ENCODE measurements at regions not wholly inside any gene's neighbourhood (a gene's known extent, or its start where the extent isn't known, plus 50 kb on each side); places are given as distances from the start of the nearest gene placed in this dataset.

DNA sequence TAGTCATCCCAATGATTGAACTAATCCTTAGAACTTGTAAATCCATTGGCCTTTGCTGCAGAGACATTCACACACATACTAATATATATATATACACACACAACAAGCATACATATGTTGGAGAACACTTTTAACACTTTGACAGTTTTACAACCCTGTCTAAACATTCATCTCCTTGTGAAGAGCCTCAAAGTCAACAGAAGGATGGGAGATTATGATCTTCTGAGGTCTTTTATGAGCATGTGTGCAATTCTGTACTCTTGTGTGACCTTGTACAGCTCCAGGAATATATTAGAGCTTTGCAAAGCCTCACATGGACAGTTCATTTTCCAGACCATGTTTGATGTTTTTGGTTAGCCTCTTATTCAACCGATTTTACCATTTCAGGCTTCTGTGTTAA, 589.0 kb downstream of the NXPH1 start:
- Histone ChIP-seq H2AFZ (no peak overlapping the region), H3K36me3 (replicated peaks; ENCODE audit: insufficient read depth, low read depth) (no peaks in the 10 kb centered on the region), H3K27ac (no peak overlapping the region), H3K4me1 (ENCODE audit: insufficient read depth) (no peaks in the 10 kb centered on the region), H3K27me3 (no peaks in the 10 kb centered on the region), H3K4me3 (no peak overlapping the region), H3K9me3 (ENCODE audit: low read depth) (no peaks in the 10 kb centered on the region), H4K20me1 (ENCODE audit: insufficient read depth, poor library complexity, severe bottlenecking) (no peaks in the 10 kb centered on the region), H3K79me2 (no peaks in the 10 kb centered on the region), H3K9me2 (replicated peaks; ENCODE audit: insufficient read depth) (no peaks in the 10 kb centered on the region), H3K4me2 (no peak overlapping the region)
- 78% methylated on average over 1 of the region's 1 CpG for WGBS (ENCODE audit: low lambda C conversion rate, missing lambda C conversion rate)
- TF ChIP-seq EZH2 (IDR thresholded peaks at IDR 0.05; ENCODE audit: borderline replicate concordance), result no peak
- TF ChIP-seq EZH2phosphoT487 (IDR thresholded peaks at IDR 0.05; ENCODE audit: low read depth, severe bottlenecking, unreplicated experiment), result no peak
- TF ChIP-seq, protein P1, sequence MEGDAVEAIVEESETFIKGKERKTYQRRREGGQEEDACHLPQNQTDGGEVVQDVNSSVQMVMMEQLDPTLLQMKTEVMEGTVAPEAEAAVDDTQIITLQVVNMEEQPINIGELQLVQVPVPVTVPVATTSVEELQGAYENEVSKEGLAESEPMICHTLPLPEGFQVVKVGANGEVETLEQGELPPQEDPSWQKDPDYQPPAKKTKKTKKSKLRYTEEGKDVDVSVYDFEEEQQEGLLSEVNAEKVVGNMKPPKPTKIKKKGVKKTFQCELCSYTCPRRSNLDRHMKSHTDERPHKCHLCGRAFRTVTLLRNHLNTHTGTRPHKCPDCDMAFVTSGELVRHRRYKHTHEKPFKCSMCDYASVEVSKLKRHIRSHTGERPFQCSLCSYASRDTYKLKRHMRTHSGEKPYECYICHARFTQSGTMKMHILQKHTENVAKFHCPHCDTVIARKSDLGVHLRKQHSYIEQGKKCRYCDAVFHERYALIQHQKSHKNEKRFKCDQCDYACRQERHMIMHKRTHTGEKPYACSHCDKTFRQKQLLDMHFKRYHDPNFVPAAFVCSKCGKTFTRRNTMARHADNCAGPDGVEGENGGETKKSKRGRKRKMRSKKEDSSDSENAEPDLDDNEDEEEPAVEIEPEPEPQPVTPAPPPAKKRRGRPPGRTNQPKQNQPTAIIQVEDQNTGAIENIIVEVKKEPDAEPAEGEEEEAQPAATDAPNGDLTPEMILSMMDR (IDR thresholded peaks at IDR 0.05; ENCODE audit: poor library complexity), result no peak
- no peak for DNase-seq (ENCODE audit: low spot score)

DNA sequence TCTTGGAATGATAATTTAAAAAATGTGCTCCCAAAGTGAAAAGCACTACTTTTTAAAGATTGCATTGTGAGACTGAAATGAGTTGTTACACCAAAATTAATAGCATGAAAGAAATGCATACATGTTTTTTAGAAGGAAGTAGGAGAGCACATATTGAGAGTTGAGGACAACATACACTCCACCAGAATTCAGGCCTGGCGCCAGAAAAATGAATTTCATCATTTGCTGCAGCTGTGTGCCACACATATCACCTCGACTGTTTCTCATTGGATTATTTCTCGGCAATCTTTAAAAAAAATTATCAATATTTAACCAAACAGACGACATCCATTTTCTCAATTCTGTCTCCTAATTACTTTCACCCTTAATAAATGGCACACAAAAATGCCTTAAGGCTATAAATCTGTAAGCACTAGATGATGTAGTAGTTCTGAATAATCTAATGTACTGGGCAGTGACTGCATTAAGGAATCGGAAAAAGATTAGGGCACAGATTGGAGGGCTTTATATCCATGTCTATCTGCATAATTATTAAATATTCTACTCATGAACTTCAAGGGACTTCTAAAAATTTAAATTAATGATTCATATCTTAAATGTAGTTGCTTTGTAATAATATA, 590.4 kb downstream of the NXPH1 start:
- Histone ChIP-seq H3K4me1 (ENCODE audit: insufficient read depth) (no peaks in the 10 kb centered on the region), H3K36me3 (replicated peaks; ENCODE audit: insufficient read depth, low read depth) (no peaks in the 10 kb centered on the region), H3K4me3 (no peak overlapping the region), H3K9me3 (ENCODE audit: low read depth) (no peaks in the 10 kb centered on the region), H2AFZ (no peak overlapping the region), H3K79me2 (no peaks in the 10 kb centered on the region), H4K20me1 (ENCODE audit: insufficient read depth, poor library complexity, severe bottlenecking) (no peaks in the 10 kb centered on the region), H3K9me2 (replicated peaks; ENCODE audit: insufficient read depth) (no peaks in the 10 kb centered on the region), H3K27ac (no peak overlapping the region), H3K4me2 (no peak overlapping the region), H3K27me3 (no peaks in the 10 kb centered on the region)
- no peak for TF ChIP-seq EZH2 (IDR thresholded peaks at IDR 0.05; ENCODE audit: borderline replicate concordance)
- TF ChIP-seq, protein P1 (IDR thresholded peaks at IDR 0.05; ENCODE audit: poor library complexity), result no peak
- TF ChIP-seq EZH2phosphoT487 (IDR thresholded peaks at IDR 0.05; ENCODE audit: low read depth, severe bottlenecking, unreplicated experiment), result no peak
- no peak for DNase-seq (ENCODE audit: low spot score)
- WGBS (ENCODE audit: low lambda C conversion rate, missing lambda C conversion rate), result 82% methylated on average over 5 of the region's 5 CpGs

DNA sequence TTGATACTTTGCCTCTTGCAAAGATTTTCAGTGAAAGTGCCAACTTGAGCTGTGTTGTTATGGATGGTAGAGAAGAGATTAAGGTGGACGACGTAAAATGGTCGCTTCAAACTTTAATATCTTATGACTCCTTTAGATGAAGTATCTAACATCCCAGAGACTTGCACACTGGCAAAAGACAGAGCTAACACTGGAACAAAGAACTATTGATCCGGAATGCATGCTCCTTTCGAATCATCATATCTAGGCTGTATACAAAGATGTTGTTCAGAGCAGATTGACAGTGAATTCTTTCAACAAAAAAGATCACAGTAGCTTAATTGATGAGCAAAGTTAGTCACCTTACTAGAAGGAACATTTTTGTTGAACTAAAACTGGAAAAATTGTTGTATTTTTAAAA, 592.7 kb downstream of the NXPH1 start:
- DNase-seq (ENCODE audit: low spot score), result no peak
- TF ChIP-seq, protein P1 (IDR thresholded peaks at IDR 0.05; ENCODE audit: poor library complexity), result no peak
- TF ChIP-seq EZH2phosphoT487 (IDR thresholded peaks at IDR 0.05; ENCODE audit: low read depth, severe bottlenecking, unreplicated experiment), result no peak
- TF ChIP-seq EZH2 (IDR thresholded peaks at IDR 0.05; ENCODE audit: borderline replicate concordance), result no peak
- H2AFZ ChIP-seq, result no peak overlapping the region
- H3K4me1 ChIP-seq (ENCODE audit: insufficient read depth), result no peaks in the 10 kb centered on the region
- H3K4me3 ChIP-seq, result no peak overlapping the region
- no peaks in the 10 kb centered on the region for H3K79me2 ChIP-seq
- no peaks in the 10 kb centered on the region for H3K9me2 ChIP-seq (replicated peaks; ENCODE audit: insufficient read depth)
- no peaks in the 10 kb centered on the region for H3K27me3 ChIP-seq
- 82% methylated on average over 5 of the region's 5 CpGs for WGBS (ENCODE audit: low lambda C conversion rate, missing lambda C conversion rate)
- no peaks in the 10 kb centered on the region for H3K36me3 ChIP-seq (replicated peaks; ENCODE audit: insufficient read depth, low read depth)
- H3K9me3 ChIP-seq (ENCODE audit: low read depth), result no peaks in the 10 kb centered on the region
- no peaks in the 10 kb centered on the region for H4K20me1 ChIP-seq (ENCODE audit: insufficient read depth, poor library complexity, severe bottlenecking)
- H3K4me2 ChIP-seq, result no peak overlapping the region
- H3K27ac ChIP-seq, result no peak overlapping the region

Measured in hepatocyte (in vitro differentiated cells).